NCI-H526 (cell line): ENCODE measurements at regions not wholly inside any gene's neighbourhood (a gene's known extent, or its start where the extent isn't known, plus 50 kb on each side); places are given as distances from the start of the nearest gene placed in this dataset.
"Not testable (repeated sequence)": the region's sequence is repeated elsewhere in the genome, so short reads cannot be mapped to it uniquely, and the experiment has no call there.

Experiments used
- DNase-seq, 2 experiments: peaks; one replicate each; lab custom pipeline; 2025; lab: John Stamatoyannopoulos, UW

GRCh38 chr5:96319981-96320739, 112.9 kb downstream of the PCSK1 start:
- not testable (repeated sequence) for DNase-seq

GRCh38 chr5:96318569-96319110, 114.4 kb downstream of the PCSK1 start:
- DNase-seq = no peak

GRCh38 chr5:96317945-96318344, 115.1 kb downstream of the PCSK1 start:
- no peak for DNase-seq

GRCh38 chr5:96316487-96316886, 116.6 kb downstream of the PCSK1 start:
- DNase-seq = no peak

GRCh38 chr5:96316017-96316416, 117.0 kb downstream of the PCSK1 start:
- no peak for DNase-seq

- DNase-seq = no peak
Measured at GRCh38 chr5:96315431-96315830, 117.6 kb downstream of the PCSK1 start.

- DNase-seq = no peak
Measured at GRCh38 chr5:96312383-96312782, 120.7 kb downstream of the PCSK1 start.

GRCh38 chr5:96307047-96307446, 126.0 kb downstream of the PCSK1 start:
- not testable (repeated sequence) for DNase-seq

GRCh38 chr5:96302174-96302738, 130.8 kb downstream of the PCSK1 start:
- DNase-seq = no peak

- DNase-seq = no peak
Measured at GRCh38 chr5:96300976-96301375, 132.1 kb downstream of the PCSK1 start.

- DNase-seq = no peak
Measured at GRCh38 chr5:96297867-96298266, 135.2 kb downstream of the PCSK1 start.

- no peak for DNase-seq
Measured at GRCh38 chr5:96297290-96297689, 135.8 kb downstream of the PCSK1 start.

- DNase-seq = no peak
Measured at GRCh38 chr5:96294884-96295202, 138.2 kb downstream of the PCSK1 start.

- DNase-seq = no peak
Measured at GRCh38 chr5:96293966-96294883, 138.8 kb downstream of the PCSK1 start.

GRCh38 chr5:96292582-96293247, 140.3 kb downstream of the PCSK1 start:
- DNase-seq = no peak

- DNase-seq = not testable (repeated sequence)
Measured at GRCh38 chr5:96289287-96289686, 143.8 kb downstream of the PCSK1 start.

- DNase-seq = no peak
Measured at GRCh38 chr5:96288845-96289185, 144.2 kb downstream of the PCSK1 start.

GRCh38 chr5:96288166-96288844, 144.7 kb downstream of the PCSK1 start:
- no peak for DNase-seq

- no peak for DNase-seq
Measured at GRCh38 chr5:96287136-96287535, 145.9 kb downstream of the PCSK1 start.

GRCh38 chr5:96285823-96286222, 147.2 kb downstream of the PCSK1 start:
- no peak for DNase-seq

- no peak for DNase-seq
Measured at GRCh38 chr5:96284727-96285389, 148.2 kb downstream of the PCSK1 start.
